ENCODE measurements at regions not wholly inside any gene's neighbourhood (a gene's known extent, or its start where the extent isn't known, plus 50 kb on each side); places are given as distances from the start of the nearest gene placed in this dataset.
"Not testable (repeated sequence)": the region's sequence is repeated elsewhere in the genome, so short reads cannot be mapped to it uniquely, and the experiment has no call there.

DNA sequence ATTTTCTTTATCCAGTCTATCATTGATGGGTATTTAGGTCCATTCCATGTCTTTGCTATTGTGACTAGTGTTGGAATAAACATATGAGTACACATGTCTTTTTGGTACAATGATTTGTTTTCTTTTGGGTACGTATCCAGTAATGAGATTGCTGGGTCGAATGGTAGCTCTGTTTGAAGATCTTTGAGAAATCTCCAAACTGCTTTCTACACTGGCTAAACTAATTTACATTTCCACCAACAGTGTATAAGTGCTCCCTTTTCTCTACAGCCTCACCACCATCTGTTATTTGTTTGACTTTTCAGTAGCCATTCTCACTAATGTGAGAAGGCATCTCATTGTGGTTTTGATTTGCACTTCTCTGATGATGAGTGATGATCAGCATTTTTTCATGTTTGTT lies 103.7 kb downstream of the GOSR1 start:
- no peak for ATAC-seq
- no peak for TF ChIP-seq BACH2 (CRISPR knock-in tag; IDR thresholded peaks at IDR 0.05; ENCODE audit: borderline replicate concordance)
- no peak for TF ChIP-seq GLIS3 (CRISPR knock-in tag; IDR thresholded peaks at IDR 0.05)
- TF ChIP-seq ZNF8 (CRISPR knock-in tag; IDR thresholded peaks at IDR 0.05) = no peak
- no peak for TF ChIP-seq ARNTL (CRISPR knock-in tag; IDR thresholded peaks at IDR 0.05; ENCODE audit: borderline replicate concordance, low read depth)
- no peak for TF ChIP-seq PPARA (CRISPR knock-in tag; IDR thresholded peaks at IDR 0.05; ENCODE audit: borderline replicate concordance)
- no peak for TF ChIP-seq CSDC2 (CRISPR knock-in tag; IDR thresholded peaks at IDR 0.05)
- TF ChIP-seq ZNF565 (CRISPR knock-in tag; conservative IDR thresholded peaks at IDR 0.05; ENCODE audit: low read depth) = no peak
- TF ChIP-seq POU6F1 (CRISPR knock-in tag; IDR thresholded peaks at IDR 0.05; ENCODE audit: borderline replicate concordance, low read depth) = no peak
- TF ChIP-seq TCF4 (CRISPR knock-in tag; IDR thresholded peaks at IDR 0.05; ENCODE audit: borderline replicate concordance) = no peak
- no peak for TF ChIP-seq PATZ1 (CRISPR knock-in tag; IDR thresholded peaks at IDR 0.05; ENCODE audit: borderline replicate concordance)

GRCh38 chr17:30579610-30580315 lies 102.6 kb downstream of the GOSR1 start:
- no peak for ATAC-seq
- no peak for TF ChIP-seq TCF4 (CRISPR knock-in tag; IDR thresholded peaks at IDR 0.05; ENCODE audit: borderline replicate concordance)
- TF ChIP-seq, protein P1, sequence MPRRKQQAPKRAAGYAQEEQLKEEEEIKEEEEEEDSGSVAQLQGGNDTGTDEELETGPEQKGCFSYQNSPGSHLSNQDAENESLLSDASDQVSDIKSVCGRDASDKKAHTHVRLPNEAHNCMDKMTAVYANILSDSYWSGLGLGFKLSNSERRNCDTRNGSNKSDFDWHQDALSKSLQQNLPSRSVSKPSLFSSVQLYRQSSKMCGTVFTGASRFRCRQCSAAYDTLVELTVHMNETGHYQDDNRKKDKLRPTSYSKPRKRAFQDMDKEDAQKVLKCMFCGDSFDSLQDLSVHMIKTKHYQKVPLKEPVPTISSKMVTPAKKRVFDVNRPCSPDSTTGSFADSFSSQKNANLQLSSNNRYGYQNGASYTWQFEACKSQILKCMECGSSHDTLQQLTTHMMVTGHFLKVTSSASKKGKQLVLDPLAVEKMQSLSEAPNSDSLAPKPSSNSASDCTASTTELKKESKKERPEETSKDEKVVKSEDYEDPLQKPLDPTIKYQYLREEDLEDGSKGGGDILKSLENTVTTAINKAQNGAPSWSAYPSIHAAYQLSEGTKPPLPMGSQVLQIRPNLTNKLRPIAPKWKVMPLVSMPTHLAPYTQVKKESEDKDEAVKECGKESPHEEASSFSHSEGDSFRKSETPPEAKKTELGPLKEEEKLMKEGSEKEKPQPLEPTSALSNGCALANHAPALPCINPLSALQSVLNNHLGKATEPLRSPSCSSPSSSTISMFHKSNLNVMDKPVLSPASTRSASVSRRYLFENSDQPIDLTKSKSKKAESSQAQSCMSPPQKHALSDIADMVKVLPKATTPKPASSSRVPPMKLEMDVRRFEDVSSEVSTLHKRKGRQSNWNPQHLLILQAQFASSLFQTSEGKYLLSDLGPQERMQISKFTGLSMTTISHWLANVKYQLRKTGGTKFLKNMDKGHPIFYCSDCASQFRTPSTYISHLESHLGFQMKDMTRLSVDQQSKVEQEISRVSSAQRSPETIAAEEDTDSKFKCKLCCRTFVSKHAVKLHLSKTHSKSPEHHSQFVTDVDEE (CRISPR knock-in tag; IDR thresholded peaks at IDR 0.05) = no peak

DNA sequence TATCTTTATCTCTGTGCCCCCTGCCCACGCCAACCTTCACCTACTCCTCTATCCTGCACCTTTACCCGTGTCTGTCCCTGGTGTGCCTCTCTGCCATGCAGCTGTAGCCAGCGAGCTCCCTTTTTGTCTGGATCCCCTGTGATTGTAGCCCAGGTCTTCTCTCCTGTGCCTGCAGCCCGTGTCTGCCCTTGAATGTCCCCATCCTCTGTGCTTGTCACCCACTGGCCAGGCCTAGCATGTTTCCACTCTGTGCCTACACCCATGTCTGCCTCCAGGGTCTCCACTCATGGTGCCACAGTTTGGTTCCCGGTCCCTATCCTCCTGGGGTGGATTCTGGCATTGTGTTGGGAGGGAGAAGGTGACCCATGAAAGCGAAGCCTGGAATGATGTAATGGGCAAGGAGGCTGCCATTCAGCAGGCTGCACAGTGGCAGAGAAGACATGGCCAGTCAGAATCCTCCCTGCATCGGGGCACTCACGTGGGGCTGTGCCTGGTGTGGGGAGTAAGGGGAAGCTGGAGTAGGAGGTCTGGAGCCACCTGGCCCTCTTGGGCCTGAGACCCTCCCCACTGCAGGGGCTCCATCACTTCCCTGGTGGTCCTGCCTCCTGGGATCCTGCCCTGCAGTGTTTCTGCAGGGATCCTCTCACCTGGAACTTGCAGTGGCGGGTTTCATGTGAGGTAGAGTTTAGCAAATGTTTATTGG lies 101.0 kb downstream of the GOSR1 start:
- ATAC-seq = not testable (repeated sequence)

Data from SK-N-SH treated with all-trans-retinoic acid at 6 μM for 48 hours (cell line).